ENCODE measurements at regions not wholly inside any gene's neighbourhood (a gene's known extent, or its start where the extent isn't known, plus 50 kb on each side); places are given as distances from the start of the nearest gene placed in this dataset.

GRCh38 chr10:42949287-42949686, 127.6 kb upstream of the RET start:
- Histone ChIP-seq H3K79me2 (ENCODE audit: low read depth) (no peaks in the 10 kb centered on the region), H4K20me1 (ENCODE audit: low read depth) (no peaks in the 10 kb centered on the region), H3K27me3 (peaks cover 11% of the 10 kb centered on the region), H3K9me3 (ENCODE audit: low read depth) (no peaks in the 10 kb centered on the region), H3K9ac (no peak overlapping the region), H3F3A (ENCODE audit: low read depth) (peaks cover 18% of the 10 kb centered on the region), H3K4me3 (no peak overlapping the region), H3K4me1 (peaks cover 6% of the 10 kb centered on the region), H3K36me3 (no peaks in the 10 kb centered on the region), H3K27ac (no peak overlapping the region), H3K4me2 (no peak overlapping the region), H2AFZ (replicated peaks) (no peak overlapping the region)
- DNase-seq (ENCODE audit: low spot score): no peak
- no peak overlapping the region for H3K27ac Mint-ChIP-seq
- peaks cover 14% of the 10 kb centered on the region for H3K4me1 Mint-ChIP-seq
- H3K36me3 Mint-ChIP-seq: no peaks in the 10 kb centered on the region
- peaks cover 7% of the 10 kb centered on the region for H3K27me3 Mint-ChIP-seq (ENCODE audit: insufficient read depth, low read depth)
- H3K9me3 Mint-ChIP-seq: no peaks in the 10 kb centered on the region
- no peak overlapping the region for H3K4me3 Mint-ChIP-seq
- TF ChIP-seq CTCF (IDR thresholded peaks at IDR 0.05): no peak
- no peak for TF ChIP-seq EZH2 (IDR thresholded peaks at IDR 0.05)
- no peak for TF ChIP-seq EZH2phosphoT487 (IDR thresholded peaks at IDR 0.05)

- H3K27ac Mint-ChIP-seq: no peak overlapping the region
- Histone ChIP-seq H3K36me3 (no peaks in the 10 kb centered on the region), H3K4me2 (peak overlapping the region; percentile 65), H3F3A (ENCODE audit: low read depth) (peaks cover 18% of the 10 kb centered on the region), H3K79me2 (ENCODE audit: low read depth) (no peaks in the 10 kb centered on the region), H3K27me3 (peaks cover 11% of the 10 kb centered on the region), H4K20me1 (ENCODE audit: low read depth) (no peaks in the 10 kb centered on the region), H3K4me1 (peaks cover 6% of the 10 kb centered on the region), H3K4me3 (no peak overlapping the region), H3K9me3 (ENCODE audit: low read depth) (no peaks in the 10 kb centered on the region), H3K9ac (no peak overlapping the region), H3K27ac (no peak overlapping the region), H2AFZ (replicated peaks) (peak overlapping the region; percentile 55)
- peaks cover 7% of the 10 kb centered on the region for H3K27me3 Mint-ChIP-seq (ENCODE audit: insufficient read depth, low read depth)
- TF ChIP-seq EZH2 (IDR thresholded peaks at IDR 0.05) (no peak), CTCF (IDR thresholded peaks at IDR 0.05) (no peak), EZH2phosphoT487 (IDR thresholded peaks at IDR 0.05) (no peak)
- peaks cover 14% of the 10 kb centered on the region for H3K4me1 Mint-ChIP-seq
- no peak for DNase-seq (ENCODE audit: low spot score)
- H3K4me3 Mint-ChIP-seq: no peak overlapping the region
- H3K36me3 Mint-ChIP-seq: no peaks in the 10 kb centered on the region
- no peaks in the 10 kb centered on the region for H3K9me3 Mint-ChIP-seq
These were observed 126.0 kb upstream of the RET start for GRCh38 chr10:42950606-42951485.

- Histone ChIP-seq H4K20me1 (ENCODE audit: low read depth) (no peaks in the 10 kb centered on the region), H3K36me3 (no peaks in the 10 kb centered on the region), H3K9me3 (ENCODE audit: low read depth) (no peaks in the 10 kb centered on the region), H3F3A (ENCODE audit: low read depth) (peaks cover 18% of the 10 kb centered on the region), H3K79me2 (ENCODE audit: low read depth) (no peaks in the 10 kb centered on the region), H3K27me3 (peaks cover 11% of the 10 kb centered on the region), H3K27ac (no peak overlapping the region), H3K4me2 (peak overlapping the region; percentile 65), H3K4me3 (peak overlapping the region; percentile 35), H3K9ac (no peak overlapping the region), H2AFZ (replicated peaks) (peak overlapping the region; percentile 55), H3K4me1 (peaks cover 6% of the 10 kb centered on the region)
- no peaks in the 10 kb centered on the region for H3K9me3 Mint-ChIP-seq
- H3K4me1 Mint-ChIP-seq: peaks cover 14% of the 10 kb centered on the region
- H3K36me3 Mint-ChIP-seq: no peaks in the 10 kb centered on the region
- TF ChIP-seq EZH2phosphoT487 (IDR thresholded peaks at IDR 0.05) (peak; percentile 16), EZH2 (IDR thresholded peaks at IDR 0.05) (no peak)
- DNase-seq (ENCODE audit: low spot score): peak; percentile 75
- H3K27ac Mint-ChIP-seq: no peak overlapping the region
- peak overlapping the region; percentile 53 for H3K4me3 Mint-ChIP-seq
- peaks cover 7% of the 10 kb centered on the region for H3K27me3 Mint-ChIP-seq (ENCODE audit: insufficient read depth, low read depth)
These were observed 125.2 kb upstream of the RET start for GRCh38 chr10:42951486-42952251.
